Kidney (tissue), 13 donors: ENCODE measurements at regions not wholly inside any gene's neighbourhood (a gene's known extent, or its start where the extent isn't known, plus 50 kb on each side); places are given as distances from the start of the nearest gene placed in this dataset.

Experiments used
- DNase-seq, 5 donors: peaks; one replicate each; pipeline ENCODE4 v3.0.0-alpha.2; 2013 to 2020
- FAIRE-seq: peaks from 2 replicates; lab custom pipeline; 2012; peaks lifted over from hg19 to GRCh38; lab: Jason Lieb, UNC
- H3K27ac ChIP-seq, 2 donors: one replicate each; pipeline ENCODE4 v1.7.0; 2013; ENCODE audit warnings: low read depth in 2 of 2, low read length in 2 of 2, inconsistent platforms in 1 of 2
- H3K27me3 ChIP-seq: one replicate; pipeline ENCODE4 v1.7.1; 2013; ENCODE audit warnings: low read length, inconsistent platforms; ENCODE audit not compliant: control insufficient read depth, insufficient read depth
- H3K36me3 ChIP-seq, 3 donors: one replicate each; pipeline versions ENCODE4 v1.7.0 to v1.7.1; 2013; ENCODE audit warnings: low read length in 3 of 3, control low read depth in 1 of 3, inconsistent platforms in 1 of 3; ENCODE audit not compliant: insufficient read depth in 3 of 3, control insufficient read depth in 2 of 3
- H3K4me1 ChIP-seq, 3 donors: one replicate each; pipeline versions ENCODE4 v1.7.0 to v1.7.1; 2013; ENCODE audit warnings: low read length in 3 of 3, inconsistent platforms in 1 of 3, low read depth in 1 of 3; ENCODE audit not compliant: control insufficient read depth in 2 of 3, insufficient read depth in 2 of 3
- H3K4me3 ChIP-seq, 3 donors: one replicate each; pipeline versions ENCODE4 v1.7.0 to v1.8.1; 2013; ENCODE audit warnings: low read length in 3 of 3, control low read depth in 1 of 3, inconsistent platforms in 1 of 3
- H3K9ac ChIP-seq, 3 donors: one replicate each; pipeline versions ENCODE4 v1.7.0 to v1.7.1; 2013; ENCODE audit warnings: low read length in 3 of 3, control low read depth in 1 of 3, inconsistent platforms in 1 of 3
- H3K9me3 ChIP-seq, 3 donors: one replicate each; pipeline versions ENCODE4 v1.7.0 to v1.7.1; 2013; ENCODE audit warnings: low read length in 3 of 3, control low read depth in 1 of 3, inconsistent platforms in 1 of 3; ENCODE audit not compliant: control insufficient read depth in 2 of 3, insufficient read depth in 1 of 3
- CTCF ChIP-seq: IDR thresholded peaks from 3 replicates; pipeline ENCODE4 v1.5.1; 2012; ENCODE audit warnings: mild to moderate bottlenecking, moderate library complexity, borderline replicate concordance; ENCODE audit not compliant: insufficient read depth; ENCODE audit errors: extremely low read depth
- intact Hi-C: fragments of 100-400 bp; cut with DNase I; formaldehyde crosslinking; loops from one replicate; pipeline ENCODE4 v1.11.1; 2022
- donor health status: control.
- donor health status: control.
- donor health status: control.
- donor health status: control.
- donor health status: control.
- donor health status: DM: yes; HTN: yes; CAD: no.
- donor health status: Normal renal cell carcinoma (clear cell type).

- TF ChIP-seq CTCF, result no peak
- no peak overlapping the region for H3K4me3 ChIP-seq
- intact Hi-C loops, result no loop called here
- H3K36me3 ChIP-seq, result no peaks in the 10 kb centered on the region
- no peak overlapping the region for H3K9ac ChIP-seq
- no peaks in the 10 kb centered on the region for H3K4me1 ChIP-seq
- H3K27me3 ChIP-seq, result no peaks in the 10 kb centered on the region
- H3K27ac ChIP-seq, result no peak overlapping the region
- H3K9me3 ChIP-seq, result no peaks in the 10 kb centered on the region
- FAIRE-seq (no peak), DNase-seq (no peak)
Observed at GRCh38 chrX:26375346-26375745, 159.4 kb downstream of the MAGEB5 start.

GRCh38 chrX:26373829-26374228 is 157.9 kb downstream of the MAGEB5 start:
- TF ChIP-seq CTCF, result no peak
- no peaks in the 10 kb centered on the region for H3K4me1 ChIP-seq
- no peak for DNase-seq
- no peak overlapping the region for H3K9ac ChIP-seq
- no peaks in the 10 kb centered on the region for H3K36me3 ChIP-seq
- H3K9me3 ChIP-seq, result no peaks in the 10 kb centered on the region
- no peak for FAIRE-seq
- intact Hi-C loops, result no loop called here
- H3K4me3 ChIP-seq, result no peak overlapping the region
- H3K27ac ChIP-seq, result no peak overlapping the region
- no peaks in the 10 kb centered on the region for H3K27me3 ChIP-seq

- DNase-seq (peak in 1 of 5 donors; percentile 2), FAIRE-seq (no peak)
- no peak overlapping the region for H3K4me3 ChIP-seq
- no peaks in the 10 kb centered on the region for H3K4me1 ChIP-seq
- intact Hi-C loops, result no loop called here
- TF ChIP-seq CTCF, result no peak
- no peak overlapping the region for H3K27ac ChIP-seq
- no peaks in the 10 kb centered on the region for H3K36me3 ChIP-seq
- H3K27me3 ChIP-seq, result no peaks in the 10 kb centered on the region
- H3K9me3 ChIP-seq, result no peaks in the 10 kb centered on the region
- no peak overlapping the region for H3K9ac ChIP-seq
Observed at GRCh38 chrX:26352891-26353430, 137.0 kb downstream of the MAGEB5 start.

GRCh38 chrX:26347171-26347570 is 131.2 kb downstream of the MAGEB5 start:
- no peak overlapping the region for H3K27ac ChIP-seq
- no peak for FAIRE-seq
- H3K9me3 ChIP-seq, result no peaks in the 10 kb centered on the region
- TF ChIP-seq CTCF, result no peak
- no peaks in the 10 kb centered on the region for H3K27me3 ChIP-seq
- intact Hi-C loops, result no loop called here
- H3K4me3 ChIP-seq, result no peak overlapping the region
- no peak overlapping the region for H3K9ac ChIP-seq
- no peak for DNase-seq
- H3K36me3 ChIP-seq, result no peaks in the 10 kb centered on the region
- no peaks in the 10 kb centered on the region for H3K4me1 ChIP-seq
